GM12878 (cell line): ENCODE measurements at regions not wholly inside any gene's neighbourhood (a gene's known extent, or its start where the extent isn't known, plus 50 kb on each side); places are given as distances from the start of the nearest gene placed in this dataset.

Experiments used
- ATAC-seq: fragments of 200-7000 bp; cut with Tn5 transposase; 3 replicates; pipeline ENCODE4 v1.9.1; 2020; ENCODE audit warnings: mild to moderate bottlenecking, moderate library complexity
- BruUV-seq: library from RNA; stranded (reverse); fragments of 400-500 nt; replicated peaks from 2 replicates; lab custom pipeline; 2021; lab: Mats Ljungman, UMichigan
- CTCF ChIA-PET: fragments of 300-600 bp; sonication (Branson Sonifier 250); formaldehyde crosslinking; extraction: SDS; loops from one replicate; lab custom pipeline; 2021; ENCODE audit warnings: inconsistent platforms; lab: Yijun Ruan, JAX
- POLR2A ChIA-PET: fragments of 350-600 bp; formaldehyde crosslinking; extraction: SDS; loops from one replicate; lab custom pipeline; 2021; ENCODE audit warnings: inconsistent platforms; lab: Charles Lee
- RAD21 ChIA-PET: fragments of 300-600 bp; sonication (Branson Sonifier 250); formaldehyde crosslinking; loops from one replicate; lab custom pipeline; 2023; ENCODE audit warnings: antibody characterized with exemption; ENCODE audit not compliant: unreplicated experiment; lab: Charles Lee
- SMC1A ChIA-PET: fragments of 300-600 bp; sonication (Branson Sonifier 250); formaldehyde crosslinking; loops from one replicate; lab custom pipeline; 2023; ENCODE audit not compliant: unreplicated experiment, uncharacterized antibody; lab: Charles Lee
- DNase-seq: peaks from one replicate; pipeline ENCODE4 v3.0.0-alpha.2; 2011; ENCODE audit warnings: low read depth, low spot score
- FAIRE-seq: peaks from 3 replicates; lab custom pipeline; 2011; peaks lifted over from hg19 to GRCh38; lab: Jason Lieb, UNC
- H2AFZ ChIP-seq: 2 replicates; pipeline ENCODE4 v1.6.0; 2011; ENCODE audit warnings: low read depth, low read length, control low read depth; ENCODE audit not compliant: control insufficient read depth
- H3K27ac ChIP-seq: 2 replicates; pipeline ENCODE4 v1.5.1; 2011; ENCODE audit warnings: control low read depth; ENCODE audit not compliant: control insufficient read depth, insufficient read depth
- H3K27me3 ChIP-seq, 2 experiments: replicated peaks in 1 of 2; 2 replicates each; pipeline versions ENCODE4 v1.6.0 to v1.6.1; 2011; ENCODE audit warnings: low read length in 1 of 2; ENCODE audit not compliant: control insufficient read depth in 2 of 2, insufficient read depth in 2 of 2
- H3K36me3 ChIP-seq, 2 experiments: 2 replicates each; pipeline ENCODE4 v1.5.1; 2011; ENCODE audit warnings: low read length in 1 of 2; ENCODE audit not compliant: control insufficient read depth in 2 of 2, insufficient read depth in 2 of 2
- H3K4me1 ChIP-seq: 2 replicates; pipeline ENCODE4 v1.6.1; 2011; ENCODE audit warnings: mild to moderate bottlenecking, low read length, moderate library complexity, mixed read lengths; ENCODE audit not compliant: control insufficient read depth, insufficient read depth
- H3K4me2 ChIP-seq: 2 replicates; pipeline ENCODE4 v1.6.0; 2011; ENCODE audit warnings: control low read depth; ENCODE audit not compliant: control insufficient read depth, insufficient read depth
- H3K4me3 ChIP-seq: fragments of 200-600 bp; sonication (generic); 2 replicates; pipeline ENCODE4 v1.5.1; 2016
- H3K79me2 ChIP-seq: 2 replicates; pipeline ENCODE4 v1.6.0; 2011; ENCODE audit warnings: low read length; ENCODE audit not compliant: control insufficient read depth, insufficient read depth
- H3K9ac ChIP-seq: 2 replicates; pipeline ENCODE4 v1.8.0; 2011; ENCODE audit warnings: low read length, control low read depth, mixed read lengths; ENCODE audit not compliant: control insufficient read depth, insufficient read depth
- H3K9me3 ChIP-seq: replicated peaks from 3 replicates; pipeline ENCODE4 v1.5.1; 2011; ENCODE audit warnings: mild to moderate bottlenecking, low read length; ENCODE audit not compliant: control insufficient read depth, insufficient read depth
- H4K20me1 ChIP-seq: 2 replicates; pipeline ENCODE4 v1.6.0; 2011; ENCODE audit not compliant: control insufficient read depth, insufficient read depth
- BHLHE40 ChIP-seq, 2 experiments: fragments of 450-650 bp in 1 of 2; IDR thresholded peaks; 2 replicates each; pipeline ENCODE4 v1.6.1; 2011 to 2017; ENCODE audit warnings: low read depth in 2 of 2, borderline replicate concordance in 1 of 2, improper control_type of control experiment in 1 of 2, low read length in 1 of 2, mild to moderate bottlenecking in 1 of 2
- CREM ChIP-seq: IDR thresholded peaks from 2 replicates; pipeline ENCODE4 v1.6.1; 2014; ENCODE audit warnings: antibody characterized with exemption, low read depth
- GABPA ChIP-seq: IDR thresholded peaks from 2 replicates; pipeline ENCODE4 v1.6.1; 2014; ENCODE audit warnings: antibody characterized with exemption, low read depth, mild to moderate bottlenecking, inconsistent platforms
- GATAD2B ChIP-seq: fragments of 450-650 bp; conservative IDR thresholded peaks from 2 replicates; pipeline ENCODE4 v1.6.1; 2017; ENCODE audit warnings: low read depth, mild to moderate bottlenecking, moderate library complexity
- IKZF1 ChIP-seq: fragments of 450-650 bp; conservative IDR thresholded peaks from 2 replicates; pipeline ENCODE4 v1.6.1; 2017; ENCODE audit warnings: antibody characterized with exemption, mild to moderate bottlenecking
- PAX8 ChIP-seq: fragments of 450-650 bp; IDR thresholded peaks from 2 replicates; pipeline ENCODE4 v1.6.1; 2017; ENCODE audit warnings: mild to moderate bottlenecking, moderate library complexity
- TCF7 ChIP-seq: IDR thresholded peaks from 2 replicates; pipeline ENCODE4 v1.6.1; 2014; ENCODE audit warnings: antibody characterized with exemption, borderline replicate concordance
- ZSCAN29 ChIP-seq: fragments of 450-650 bp; IDR thresholded peaks from 2 replicates; pipeline ENCODE4 v1.6.1; 2017; ENCODE audit warnings: mild to moderate bottlenecking, moderate library complexity
- WGBS: methylation state at CpG from one replicate; pipeline ENCODE4 v1.1.6; 2016; ENCODE audit warnings: low lambda C conversion rate; ENCODE audit not compliant: insufficient replicate concordance, insufficient coverage; ENCODE audit errors: missing lambda C conversion rate; 5-methylcytosine and 5-hydroxymethylcytosine counted together
- in situ Hi-C: fragments of 300-500 bp; cut with MboI; formaldehyde crosslinking; loops from 9 replicates; pipeline ENCODE4 v1.14.3; 2018; ENCODE audit warnings: mixed read lengths
- intact Hi-C: fragments of 100-400 bp; cut with micrococcal nuclease; formaldehyde crosslinking; loops from one replicate; pipeline ENCODE4 v1.14.2; 2022; ENCODE audit not compliant: unreplicated experiment
- TF ChIP-seq, protein P1 (sequence below): IDR thresholded peaks from 2 replicates; pipeline ENCODE4 v1.6.1; 2012; ENCODE audit warnings: low read depth, low read length, improper control_type of control experiment
- TF ChIP-seq, protein P2 (sequence below): fragments of 450-650 bp; formaldehyde crosslinking; IDR thresholded peaks from 2 replicates; pipeline ENCODE4 v1.4.0; 2020; ENCODE audit warnings: mild to moderate bottlenecking, moderate library complexity

DNA sequence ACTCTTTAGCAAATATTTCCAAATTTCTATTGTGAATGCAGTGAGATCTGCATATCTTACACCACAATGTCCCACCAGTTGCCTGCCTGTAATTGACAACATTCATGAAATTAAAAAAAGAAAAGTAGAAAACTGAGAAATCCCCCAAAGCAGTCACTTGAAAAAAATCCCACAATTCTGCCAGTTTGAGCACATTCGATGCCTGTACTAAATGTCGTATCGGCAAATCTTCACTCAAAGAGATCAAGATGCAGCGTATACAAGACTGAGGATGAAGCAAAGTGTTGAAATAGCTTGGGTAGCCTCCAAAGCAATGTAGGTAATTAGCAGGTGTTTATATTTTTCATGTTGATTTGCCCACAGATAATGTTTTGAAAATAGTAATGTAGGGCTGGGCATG lies 186.7 kb upstream of the ZEB2 start:
- no peaks in the 10 kb centered on the region for H3K4me1 ChIP-seq
- no peak overlapping the region for H3K9ac ChIP-seq
- no peaks in the 10 kb centered on the region for H3K9me3 ChIP-seq
- ChIA-PET POLR2A (interaction anchor here (0.6 kb wide), 1 partner anchor 153 kb away, joined by 3 read pairs; no protein-coding TSS in a partner anchor), RAD21 (no interaction called here), CTCF (no interaction called here), SMC1A (no interaction called here)
- TF ChIP-seq CREM (no peak), IKZF1 (no peak), GABPA (no peak), TCF7 (no peak), PAX8 (no peak), BHLHE40 (IDR thresholded peaks at IDR 0.05; ENCODE audit: borderline replicate concordance in 1 of 2, low read depth in 2 of 2, low read length in 1 of 2) (no peak), ZSCAN29 (no peak), GATAD2B (no peak)
- TF ChIP-seq, protein P1, sequence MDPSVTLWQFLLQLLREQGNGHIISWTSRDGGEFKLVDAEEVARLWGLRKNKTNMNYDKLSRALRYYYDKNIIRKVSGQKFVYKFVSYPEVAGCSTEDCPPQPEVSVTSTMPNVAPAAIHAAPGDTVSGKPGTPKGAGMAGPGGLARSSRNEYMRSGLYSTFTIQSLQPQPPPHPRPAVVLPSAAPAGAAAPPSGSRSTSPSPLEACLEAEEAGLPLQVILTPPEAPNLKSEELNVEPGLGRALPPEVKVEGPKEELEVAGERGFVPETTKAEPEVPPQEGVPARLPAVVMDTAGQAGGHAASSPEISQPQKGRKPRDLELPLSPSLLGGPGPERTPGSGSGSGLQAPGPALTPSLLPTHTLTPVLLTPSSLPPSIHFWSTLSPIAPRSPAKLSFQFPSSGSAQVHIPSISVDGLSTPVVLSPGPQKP: no peak
- TF ChIP-seq, protein P2, sequence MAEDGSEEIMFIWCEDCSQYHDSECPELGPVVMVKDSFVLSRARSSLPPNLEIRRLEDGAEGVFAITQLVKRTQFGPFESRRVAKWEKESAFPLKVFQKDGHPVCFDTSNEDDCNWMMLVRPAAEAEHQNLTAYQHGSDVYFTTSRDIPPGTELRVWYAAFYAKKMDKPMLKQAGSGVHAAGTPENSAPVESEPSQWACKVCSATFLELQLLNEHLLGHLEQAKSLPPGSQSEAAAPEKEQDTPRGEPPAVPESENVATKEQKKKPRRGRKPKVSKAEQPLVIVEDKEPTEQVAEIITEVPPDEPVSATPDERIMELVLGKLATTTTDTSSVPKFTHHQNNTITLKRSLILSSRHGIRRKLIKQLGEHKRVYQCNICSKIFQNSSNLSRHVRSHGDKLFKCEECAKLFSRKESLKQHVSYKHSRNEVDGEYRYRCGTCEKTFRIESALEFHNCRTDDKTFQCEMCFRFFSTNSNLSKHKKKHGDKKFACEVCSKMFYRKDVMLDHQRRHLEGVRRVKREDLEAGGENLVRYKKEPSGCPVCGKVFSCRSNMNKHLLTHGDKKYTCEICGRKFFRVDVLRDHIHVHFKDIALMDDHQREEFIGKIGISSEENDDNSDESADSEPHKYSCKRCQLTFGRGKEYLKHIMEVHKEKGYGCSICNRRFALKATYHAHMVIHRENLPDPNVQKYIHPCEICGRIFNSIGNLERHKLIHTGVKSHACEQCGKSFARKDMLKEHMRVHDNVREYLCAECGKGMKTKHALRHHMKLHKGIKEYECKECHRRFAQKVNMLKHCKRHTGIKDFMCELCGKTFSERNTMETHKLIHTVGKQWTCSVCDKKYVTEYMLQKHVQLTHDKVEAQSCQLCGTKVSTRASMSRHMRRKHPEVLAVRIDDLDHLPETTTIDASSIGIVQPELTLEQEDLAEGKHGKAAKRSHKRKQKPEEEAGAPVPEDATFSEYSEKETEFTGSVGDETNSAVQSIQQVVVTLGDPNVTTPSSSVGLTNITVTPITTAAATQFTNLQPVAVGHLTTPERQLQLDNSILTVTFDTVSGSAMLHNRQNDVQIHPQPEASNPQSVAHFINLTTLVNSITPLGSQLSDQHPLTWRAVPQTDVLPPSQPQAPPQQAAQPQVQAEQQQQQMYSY: no peak
- H3K4me3 ChIP-seq: no peak overlapping the region
- H2AFZ ChIP-seq: no peak overlapping the region
- H3K27ac ChIP-seq: no peak overlapping the region
- WGBS: 82% methylated on average over 4 of the region's 4 CpGs
- no peak for FAIRE-seq
- no TSS peak for BruUV-seq
- no peaks in the 10 kb centered on the region for H3K36me3 ChIP-seq
- in situ Hi-C loops: no loop called here
- H3K79me2 ChIP-seq: no peaks in the 10 kb centered on the region
- H3K4me2 ChIP-seq: no peak overlapping the region
- intact Hi-C loops: no loop called here
- no peak for DNase-seq
- H3K27me3 ChIP-seq: no peaks in the 10 kb centered on the region
- ATAC-seq: no peak
- no peaks in the 10 kb centered on the region for H4K20me1 ChIP-seq
